Neural progenitor cell (in vitro differentiated cells): ENCODE measurements at regions not wholly inside any gene's neighbourhood (a gene's known extent, or its start where the extent isn't known, plus 50 kb on each side); places are given as distances from the start of the nearest gene placed in this dataset.

Experiments
- DNase-seq: peaks from one replicate; pipeline ENCODE4 v3.0.0-alpha.2; 2016; ENCODE audit warnings: low spot score
- H2AFZ ChIP-seq: fragments of 200-600 bp; sonication (generic); replicated peaks from 2 replicates; pipeline ENCODE4 v1.6.1; 2016; ENCODE audit warnings: antibody characterized with exemption
- H3F3A ChIP-seq: fragments of 200-600 bp; sonication (generic); 2 replicates; pipeline ENCODE4 v1.6.1; 2016; ENCODE audit warnings: antibody characterized with exemption, low read depth
- H3K27ac ChIP-seq: fragments of 200-600 bp; sonication (generic); 2 replicates; pipeline ENCODE4 v1.5.1; 2016; ENCODE audit warnings: mild to moderate bottlenecking
- H3K27me3 ChIP-seq: fragments of 200-600 bp; sonication (generic); 2 replicates; pipeline ENCODE4 v1.6.1; 2016; ENCODE audit warnings: mild to moderate bottlenecking, moderate library complexity
- H3K36me3 ChIP-seq: fragments of 200-600 bp; sonication (generic); 2 replicates; pipeline ENCODE4 v1.5.1; 2016
- H3K4me1 ChIP-seq: fragments of 200-600 bp; sonication (generic); 2 replicates; pipeline ENCODE4 v1.6.1; 2016; ENCODE audit warnings: mixed run types
- H3K4me2 ChIP-seq: fragments of 200-600 bp; sonication (generic); 2 replicates; pipeline ENCODE4 v1.6.1; 2016
- H3K4me3 ChIP-seq: fragments of 200-600 bp; sonication (generic); 2 replicates; pipeline ENCODE4 v1.5.1; 2016
- H3K79me2 ChIP-seq: fragments of 200-600 bp; sonication (generic); 2 replicates; pipeline ENCODE4 v1.6.1; 2016; ENCODE audit warnings: low read depth
- H3K9ac ChIP-seq: fragments of 200-600 bp; sonication (generic); 2 replicates; pipeline ENCODE4 v1.6.1; 2016
- H3K9me3 ChIP-seq: fragments of 200-600 bp; sonication (generic); 2 replicates; pipeline ENCODE4 v1.5.1; 2016; ENCODE audit warnings: low read depth
- H4K20me1 ChIP-seq: fragments of 200-600 bp; sonication (generic); 2 replicates; pipeline ENCODE4 v1.6.1; 2016; ENCODE audit warnings: low read depth
- H3K27ac Mint-ChIP-seq: 3 replicates; pipeline ENCODE4 v1.8.0; 2021; ENCODE audit warnings: mixed read lengths
- H3K27me3 Mint-ChIP-seq: 2 replicates; pipeline ENCODE4 v1.8.0; 2022; ENCODE audit warnings: low read depth, mild to moderate bottlenecking, inconsistent platforms, moderate library complexity, mixed read lengths; ENCODE audit not compliant: insufficient read depth
- H3K36me3 Mint-ChIP-seq: 3 replicates; pipeline ENCODE4 v1.8.0; 2021; ENCODE audit warnings: mixed read lengths
- H3K4me1 Mint-ChIP-seq: 3 replicates; pipeline ENCODE4 v1.8.0; 2021; ENCODE audit warnings: mixed read lengths
- H3K4me3 Mint-ChIP-seq: 3 replicates; pipeline ENCODE4 v1.8.0; 2021; ENCODE audit warnings: mild to moderate bottlenecking, moderate library complexity, mixed read lengths
- H3K9me3 Mint-ChIP-seq: 3 replicates; pipeline ENCODE4 v1.8.0; 2020; ENCODE audit warnings: mixed read lengths
- CTCF ChIP-seq: fragments of 200-600 bp; sonication (generic); IDR thresholded peaks from 2 replicates; pipeline ENCODE4 v1.5.1; 2017; ENCODE audit warnings: antibody characterized with exemption, mild to moderate bottlenecking
- EZH2 ChIP-seq: fragments of 200-600 bp; sonication (generic); IDR thresholded peaks from 2 replicates; pipeline ENCODE4 v1.6.1; 2017; ENCODE audit warnings: antibody characterized with exemption, mild to moderate bottlenecking, moderate library complexity
- EZH2phosphoT487 ChIP-seq: fragments of 200-600 bp; sonication (generic); IDR thresholded peaks from 2 replicates; pipeline ENCODE4 v1.6.1; 2017; ENCODE audit warnings: antibody characterized with exemption

GRCh38 chr13:32850316-32851052, 165.7 kb upstream of the KL start:
- no peak overlapping the region for H2AFZ ChIP-seq
- Mint-ChIP-seq H3K27me3 (peaks cover 4% of the 10 kb centered on the region), H3K9me3 (peaks cover 10% of the 10 kb centered on the region), H3K4me3 (no peak overlapping the region), H3K4me1 (peaks cover 33% of the 10 kb centered on the region), H3K27ac (no peak overlapping the region), H3K36me3 (no peaks in the 10 kb centered on the region)
- H3K9ac ChIP-seq: no peak overlapping the region
- no peaks in the 10 kb centered on the region for H3K9me3 ChIP-seq
- no peaks in the 10 kb centered on the region for H3F3A ChIP-seq
- TF ChIP-seq EZH2phosphoT487: no peak
- TF ChIP-seq CTCF: no peak
- TF ChIP-seq EZH2: no peak
- no peak for DNase-seq
- no peaks in the 10 kb centered on the region for H3K27me3 ChIP-seq
- H3K27ac ChIP-seq: no peak overlapping the region
- peaks cover 12% of the 10 kb centered on the region for H3K4me1 ChIP-seq
- H3K36me3 ChIP-seq: no peaks in the 10 kb centered on the region
- H3K79me2 ChIP-seq: no peaks in the 10 kb centered on the region
- H4K20me1 ChIP-seq: no peaks in the 10 kb centered on the region
- H3K4me3 ChIP-seq: no peak overlapping the region
- H3K4me2 ChIP-seq: no peak overlapping the region

GRCh38 chr13:32851083-32852069, 164.8 kb upstream of the KL start:
- no peak overlapping the region for H2AFZ ChIP-seq
- no peaks in the 10 kb centered on the region for H3K9me3 ChIP-seq
- no peaks in the 10 kb centered on the region for H3K79me2 ChIP-seq
- no peaks in the 10 kb centered on the region for H3K36me3 ChIP-seq
- Mint-ChIP-seq H3K27me3 (peaks cover 4% of the 10 kb centered on the region), H3K9me3 (peaks cover 10% of the 10 kb centered on the region), H3K27ac (no peak overlapping the region), H3K36me3 (no peaks in the 10 kb centered on the region), H3K4me3 (peak overlapping the region; percentile 0), H3K4me1 (peaks cover 29% of the 10 kb centered on the region)
- no peak for DNase-seq
- H3K27ac ChIP-seq: no peak overlapping the region
- H3F3A ChIP-seq: no peaks in the 10 kb centered on the region
- TF ChIP-seq EZH2: no peak
- TF ChIP-seq EZH2phosphoT487: no peak
- no peak for TF ChIP-seq CTCF
- peaks cover 12% of the 10 kb centered on the region for H3K4me1 ChIP-seq
- H3K9ac ChIP-seq: no peak overlapping the region
- H4K20me1 ChIP-seq: no peaks in the 10 kb centered on the region
- no peak overlapping the region for H3K4me3 ChIP-seq
- H3K27me3 ChIP-seq: no peaks in the 10 kb centered on the region
- no peak overlapping the region for H3K4me2 ChIP-seq

GRCh38 chr13:32852526-32852925, 163.7 kb upstream of the KL start:
- DNase-seq: no peak
- no peaks in the 10 kb centered on the region for H3K9me3 ChIP-seq
- H3K4me3 ChIP-seq: no peak overlapping the region
- H3F3A ChIP-seq: no peaks in the 10 kb centered on the region
- peaks cover 6% of the 10 kb centered on the region for H3K4me1 ChIP-seq
- Mint-ChIP-seq H3K27ac (no peak overlapping the region), H3K4me3 (no peak overlapping the region), H3K9me3 (peaks cover 13% of the 10 kb centered on the region), H3K4me1 (peaks cover 21% of the 10 kb centered on the region), H3K36me3 (no peaks in the 10 kb centered on the region), H3K27me3 (peaks cover 4% of the 10 kb centered on the region)
- no peak overlapping the region for H3K4me2 ChIP-seq
- H3K9ac ChIP-seq: no peak overlapping the region
- no peaks in the 10 kb centered on the region for H3K27me3 ChIP-seq
- H3K27ac ChIP-seq: no peak overlapping the region
- no peak for TF ChIP-seq CTCF
- TF ChIP-seq EZH2phosphoT487: no peak
- TF ChIP-seq EZH2: no peak
- H3K79me2 ChIP-seq: no peaks in the 10 kb centered on the region
- H4K20me1 ChIP-seq: no peaks in the 10 kb centered on the region
- H3K36me3 ChIP-seq: no peaks in the 10 kb centered on the region
- H2AFZ ChIP-seq: no peak overlapping the region
